Gastroesophageal sphincter (tissue), 3 donors: ENCODE measurements at regions not wholly inside any gene's neighbourhood (a gene's known extent, or its start where the extent isn't known, plus 50 kb on each side); places are given as distances from the start of the nearest gene placed in this dataset.

Experiments used
- POLR2A ChIP-seq, 2 donors: fragments of 450-650 bp; IDR thresholded peaks; one replicate each; pipeline ENCODE4 v1.6.1; 2017; ENCODE audit warnings: antibody characterized with exemption in 2 of 2, mild to moderate bottlenecking in 2 of 2, moderate library complexity in 1 of 2
- TF ChIP-seq, protein P1 (sequence below), 4 experiments: fragments of 200-600 bp in 2 of 4; fragments of 450-650 bp in 2 of 4; sonication (generic) in 1 of 4; IDR thresholded peaks; one replicate each; pipeline ENCODE4 v1.5.1; 2017 to 2019; ENCODE audit warnings: antibody characterized with exemption in 4 of 4, mild to moderate bottlenecking in 2 of 4, moderate library complexity in 2 of 4

- TF ChIP-seq, protein P1, sequence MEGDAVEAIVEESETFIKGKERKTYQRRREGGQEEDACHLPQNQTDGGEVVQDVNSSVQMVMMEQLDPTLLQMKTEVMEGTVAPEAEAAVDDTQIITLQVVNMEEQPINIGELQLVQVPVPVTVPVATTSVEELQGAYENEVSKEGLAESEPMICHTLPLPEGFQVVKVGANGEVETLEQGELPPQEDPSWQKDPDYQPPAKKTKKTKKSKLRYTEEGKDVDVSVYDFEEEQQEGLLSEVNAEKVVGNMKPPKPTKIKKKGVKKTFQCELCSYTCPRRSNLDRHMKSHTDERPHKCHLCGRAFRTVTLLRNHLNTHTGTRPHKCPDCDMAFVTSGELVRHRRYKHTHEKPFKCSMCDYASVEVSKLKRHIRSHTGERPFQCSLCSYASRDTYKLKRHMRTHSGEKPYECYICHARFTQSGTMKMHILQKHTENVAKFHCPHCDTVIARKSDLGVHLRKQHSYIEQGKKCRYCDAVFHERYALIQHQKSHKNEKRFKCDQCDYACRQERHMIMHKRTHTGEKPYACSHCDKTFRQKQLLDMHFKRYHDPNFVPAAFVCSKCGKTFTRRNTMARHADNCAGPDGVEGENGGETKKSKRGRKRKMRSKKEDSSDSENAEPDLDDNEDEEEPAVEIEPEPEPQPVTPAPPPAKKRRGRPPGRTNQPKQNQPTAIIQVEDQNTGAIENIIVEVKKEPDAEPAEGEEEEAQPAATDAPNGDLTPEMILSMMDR (IDR thresholded peaks at IDR 0.05), result no peak
- TF ChIP-seq POLR2A (IDR thresholded peaks at IDR 0.05), result no peak
These were observed 98.4 kb upstream of the MANEA start for GRCh38 chr6:95478941-95479340.
